Left lung (tissue), 4 donors: ENCODE measurements at regions not wholly inside any gene's neighbourhood (a gene's known extent, or its start where the extent isn't known, plus 50 kb on each side); places are given as distances from the start of the nearest gene placed in this dataset.

ENCODE experiments used
- ATAC-seq: fragments of 200-7000 bp; cut with Tn5 transposase; one replicate; pipeline ENCODE4 v1.9.1; 2020; ENCODE audit warnings: moderate library complexity
- DNase-seq, 4 donors: peaks; one replicate each; pipeline ENCODE4 v3.0.0-alpha.2; 2013 to 2020
- H3K27ac ChIP-seq, 2 donors: fragments of 200-600 bp; sonication (generic) in 1 of 2; one replicate each; pipeline versions ENCODE4 v1.5.0 to v1.8.0; 2020 to 2021
- H3K27me3 ChIP-seq, 2 donors: fragments of 200-600 bp; sonication (generic) in 1 of 2; one replicate each; pipeline versions ENCODE4 v1.5.0 to v1.8.0; 2020 to 2021
- H3K36me3 ChIP-seq, 2 donors: fragments of 200-600 bp; sonication (generic) in 1 of 2; one replicate each; pipeline versions ENCODE4 v1.5.0 to v1.8.0; 2020 to 2021
- H3K4me1 ChIP-seq, 2 donors: fragments of 200-600 bp; one replicate each; pipeline ENCODE4 v1.8.0; 2021
- H3K4me3 ChIP-seq, 2 donors: fragments of 200-600 bp; sonication (generic) in 1 of 2; one replicate each; pipeline versions ENCODE4 v1.5.0 to v1.8.0; 2020 to 2021; ENCODE audit warnings: mild to moderate bottlenecking in 1 of 2
- H3K9me3 ChIP-seq, 2 donors: fragments of 200-600 bp; sonication (generic) in 1 of 2; one replicate each; pipeline versions ENCODE4 v1.5.0 to v1.8.0; 2020 to 2021
- CTCF ChIP-seq, 2 donors: fragments of 200-600 bp; sonication (generic) in 1 of 2; IDR thresholded peaks; one replicate each; pipeline versions ENCODE4 v1.5.0 to v1.8.0; 2021; ENCODE audit warnings: antibody characterized with exemption in 2 of 2
- intact Hi-C, 2 donors: fragments of 100-400 bp; cut with DNase I; formaldehyde crosslinking; loops; one replicate each; pipeline versions ENCODE4 v1.11.2 to v1.14.2; 2022
- donor health status: DM: no; HTN: yes; CAD: no.
- donor health status: DM: no; HTN: no; CAD: no.

DNA sequence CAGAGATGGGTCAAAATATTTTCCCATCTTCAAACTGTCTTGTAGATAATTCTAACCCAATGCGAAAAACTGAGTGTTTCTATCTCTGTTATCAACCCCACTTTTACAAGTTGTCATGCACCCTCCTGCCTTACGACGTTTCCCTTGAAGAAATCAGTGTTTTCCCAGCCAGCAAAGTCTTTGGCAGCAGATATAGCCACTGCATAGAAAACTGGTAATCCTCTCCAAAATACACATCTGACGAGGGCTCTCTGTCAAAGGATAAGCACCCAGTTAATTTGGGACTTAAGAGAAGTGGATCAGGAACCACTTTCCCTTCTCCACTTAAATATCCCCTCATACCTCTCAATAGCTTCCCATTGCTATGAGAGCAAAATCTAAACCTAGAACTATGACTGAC is 351.9 kb upstream of the MIR17HG start:
- Histone ChIP-seq H3K36me3 (no peaks in the 10 kb centered on the region), H3K9me3 (no peaks in the 10 kb centered on the region), H3K27me3 (no peaks in the 10 kb centered on the region), H3K4me1 (no peaks in the 10 kb centered on the region), H3K27ac (no peak overlapping the region), H3K4me3 (no peak overlapping the region)
- intact Hi-C loops: no loop called here
- DNase-seq: no peak
- no peak for TF ChIP-seq CTCF (IDR thresholded peaks at IDR 0.05)
- peak; percentile 58 for ATAC-seq

DNA sequence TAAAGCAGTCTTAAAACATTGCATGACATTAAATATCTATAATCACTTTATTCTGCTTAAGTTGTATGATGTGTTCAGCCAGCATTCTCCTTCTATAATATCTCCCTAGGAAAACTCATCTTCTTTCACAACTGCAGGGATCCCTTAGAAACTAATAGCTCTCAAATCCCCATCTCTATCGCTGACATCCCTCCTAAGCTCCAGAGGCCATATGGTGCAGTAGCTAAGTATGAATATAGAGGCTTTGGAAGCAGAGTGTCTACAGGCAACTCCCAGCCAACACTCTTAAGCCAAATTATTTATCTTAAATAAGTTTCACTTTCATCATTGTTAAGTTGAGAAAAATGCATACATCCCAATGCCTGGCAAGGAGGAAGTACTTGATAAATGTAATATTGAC is 349.5 kb upstream of the MIR17HG start:
- intact Hi-C loops: no loop called here
- DNase-seq: no peak
- H3K4me1 ChIP-seq: no peaks in the 10 kb centered on the region
- TF ChIP-seq CTCF (IDR thresholded peaks at IDR 0.05): no peak
- no peaks in the 10 kb centered on the region for H3K36me3 ChIP-seq
- no peak for ATAC-seq
- H3K4me3 ChIP-seq: no peak overlapping the region
- no peak overlapping the region for H3K27ac ChIP-seq
- H3K27me3 ChIP-seq: no peaks in the 10 kb centered on the region
- H3K9me3 ChIP-seq: no peaks in the 10 kb centered on the region

DNA sequence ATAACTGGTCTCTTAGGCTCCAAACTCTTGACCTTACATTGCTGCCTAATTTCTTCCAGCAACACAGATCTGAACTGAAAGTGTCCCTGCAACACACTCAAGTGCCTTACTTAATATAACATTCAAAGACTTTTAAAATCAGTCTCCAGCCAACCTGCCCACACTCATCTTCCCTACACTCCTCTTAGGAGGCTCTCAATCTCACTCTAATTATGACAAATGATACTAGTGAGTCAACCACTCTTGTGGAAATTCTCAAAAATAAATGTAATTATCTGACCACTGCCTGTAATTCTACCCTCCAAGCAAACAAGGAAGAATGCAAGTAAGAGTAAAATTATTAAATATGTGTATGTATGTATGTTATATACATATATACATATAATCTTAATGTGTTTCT is 348.1 kb upstream of the MIR17HG start:
- Histone ChIP-seq H3K4me1 (no peaks in the 10 kb centered on the region), H3K4me3 (no peak overlapping the region), H3K27me3 (no peaks in the 10 kb centered on the region), H3K27ac (no peak overlapping the region), H3K9me3 (no peaks in the 10 kb centered on the region), H3K36me3 (no peaks in the 10 kb centered on the region)
- no peak for TF ChIP-seq CTCF (IDR thresholded peaks at IDR 0.05)
- ATAC-seq (peak; percentile 87), DNase-seq (no peak)
- intact Hi-C loops: no loop called here

- Histone ChIP-seq H3K9me3 (no peaks in the 10 kb centered on the region), H3K27ac (no peak overlapping the region), H3K27me3 (no peaks in the 10 kb centered on the region), H3K36me3 (no peaks in the 10 kb centered on the region), H3K4me1 (no peaks in the 10 kb centered on the region), H3K4me3 (no peak overlapping the region)
- intact Hi-C loops: no loop called here
- TF ChIP-seq CTCF (IDR thresholded peaks at IDR 0.05): no peak
- DNase-seq: no peak
- no peak for ATAC-seq
Measured at GRCh38 chr13:91001371-91001770, 346.1 kb upstream of the MIR17HG start.

- H3K27ac ChIP-seq: no peak overlapping the region
- DNase-seq (peak in 2 of 4 donors; percentile 8 to 30), ATAC-seq (no peak)
- intact Hi-C loops: no loop called here
- no peaks in the 10 kb centered on the region for H3K4me1 ChIP-seq
- H3K4me3 ChIP-seq: no peak overlapping the region
- no peak for TF ChIP-seq CTCF (IDR thresholded peaks at IDR 0.05)
- H3K27me3 ChIP-seq: no peaks in the 10 kb centered on the region
- H3K9me3 ChIP-seq: no peaks in the 10 kb centered on the region
- H3K36me3 ChIP-seq: no peaks in the 10 kb centered on the region
Measured at GRCh38 chr13:91014696-91015095, 332.8 kb upstream of the MIR17HG start.
